ENCODE measurements at regions not wholly inside any gene's neighbourhood (a gene's known extent, or its start where the extent isn't known, plus 50 kb on each side); places are given as distances from the start of the nearest gene placed in this dataset.

DNA sequence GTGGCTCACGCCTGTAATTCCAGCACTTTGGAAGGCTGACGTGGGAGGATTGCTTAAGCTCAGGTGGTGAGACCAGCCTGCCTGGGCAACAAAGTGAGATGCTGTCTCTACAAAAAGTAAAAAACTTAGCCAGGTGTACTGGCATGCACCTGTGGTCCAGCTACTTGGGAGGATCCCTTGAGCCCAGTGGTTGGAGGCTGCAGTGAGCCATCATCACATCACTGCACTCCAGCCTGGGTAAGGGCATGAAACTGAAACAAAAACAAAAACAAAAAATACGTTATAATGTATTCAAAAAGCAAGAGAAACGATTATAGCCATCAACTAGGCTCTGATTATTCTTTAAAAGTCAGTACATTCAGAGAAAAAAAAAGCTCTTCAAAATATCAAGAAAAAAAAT lies 62.5 kb downstream of the TCF20 start:
- no peak overlapping the region for H3K4me3 ChIP-seq
- peaks cover 2 to 50% (median 20%) of the 10 kb centered on the region in 6 donors for H3K4me1 ChIP-seq
- DNase-seq, result no peak
- intact Hi-C loops (cut with DNase I; ENCODE audit: low total_unique reads), result no loop called here
- H3K9me3 ChIP-seq, result no peaks in the 10 kb centered on the region
- no peaks in the 10 kb centered on the region for H3K27me3 ChIP-seq (replicated peaks in 1 of 7)
- peak overlapping the region in 2 of 8 donors; percentile 39 to 45 for H3K27ac ChIP-seq
- peaks cover 0 to 72% (median 40%) of the 10 kb centered on the region in 6 donors for H3K36me3 ChIP-seq
- WGBS, 5 donors, result 62 to 73% (median 69%) methylated on average over 4 of the region's 4 CpGs
- TF ChIP-seq POLR2A (IDR thresholded peaks at IDR 0.05) (no peak), POLR2AphosphoS5 (IDR thresholded peaks at IDR 0.05) (no peak)
- TF ChIP-seq, protein P1, sequence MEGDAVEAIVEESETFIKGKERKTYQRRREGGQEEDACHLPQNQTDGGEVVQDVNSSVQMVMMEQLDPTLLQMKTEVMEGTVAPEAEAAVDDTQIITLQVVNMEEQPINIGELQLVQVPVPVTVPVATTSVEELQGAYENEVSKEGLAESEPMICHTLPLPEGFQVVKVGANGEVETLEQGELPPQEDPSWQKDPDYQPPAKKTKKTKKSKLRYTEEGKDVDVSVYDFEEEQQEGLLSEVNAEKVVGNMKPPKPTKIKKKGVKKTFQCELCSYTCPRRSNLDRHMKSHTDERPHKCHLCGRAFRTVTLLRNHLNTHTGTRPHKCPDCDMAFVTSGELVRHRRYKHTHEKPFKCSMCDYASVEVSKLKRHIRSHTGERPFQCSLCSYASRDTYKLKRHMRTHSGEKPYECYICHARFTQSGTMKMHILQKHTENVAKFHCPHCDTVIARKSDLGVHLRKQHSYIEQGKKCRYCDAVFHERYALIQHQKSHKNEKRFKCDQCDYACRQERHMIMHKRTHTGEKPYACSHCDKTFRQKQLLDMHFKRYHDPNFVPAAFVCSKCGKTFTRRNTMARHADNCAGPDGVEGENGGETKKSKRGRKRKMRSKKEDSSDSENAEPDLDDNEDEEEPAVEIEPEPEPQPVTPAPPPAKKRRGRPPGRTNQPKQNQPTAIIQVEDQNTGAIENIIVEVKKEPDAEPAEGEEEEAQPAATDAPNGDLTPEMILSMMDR (IDR thresholded peaks at IDR 0.05 in 8 of 11, conservative IDR thresholded peaks at IDR 0.05 in 3 of 11), result no peak

GRCh38 chr22:42203609-42204008 lies 66.8 kb downstream of the TCF20 start:
- Histone ChIP-seq H3K4me1 (peaks cover 8 to 66% (median 31%) of the 10 kb centered on the region in 6 donors), H3K36me3 (peaks cover 0 to 44% (median 7%) of the 10 kb centered on the region in 6 donors), H3K9me3 (no peaks in the 10 kb centered on the region), H3K4me3 (no peak overlapping the region), H3K27ac (no peak overlapping the region), H3K27me3 (replicated peaks in 1 of 7) (no peaks in the 10 kb centered on the region)
- DNase-seq, result no peak
- WGBS, 5 donors, result 93 to 99% (median 96%) methylated on average over 2 of the region's 2 CpGs
- intact Hi-C loops (cut with DNase I; ENCODE audit: low total_unique reads), result no loop called here
- TF ChIP-seq POLR2A (IDR thresholded peaks at IDR 0.05) (no peak), POLR2AphosphoS5 (IDR thresholded peaks at IDR 0.05) (no peak)
- TF ChIP-seq, protein P1 (IDR thresholded peaks at IDR 0.05 in 8 of 11, conservative IDR thresholded peaks at IDR 0.05 in 3 of 11), result no peak

DNA sequence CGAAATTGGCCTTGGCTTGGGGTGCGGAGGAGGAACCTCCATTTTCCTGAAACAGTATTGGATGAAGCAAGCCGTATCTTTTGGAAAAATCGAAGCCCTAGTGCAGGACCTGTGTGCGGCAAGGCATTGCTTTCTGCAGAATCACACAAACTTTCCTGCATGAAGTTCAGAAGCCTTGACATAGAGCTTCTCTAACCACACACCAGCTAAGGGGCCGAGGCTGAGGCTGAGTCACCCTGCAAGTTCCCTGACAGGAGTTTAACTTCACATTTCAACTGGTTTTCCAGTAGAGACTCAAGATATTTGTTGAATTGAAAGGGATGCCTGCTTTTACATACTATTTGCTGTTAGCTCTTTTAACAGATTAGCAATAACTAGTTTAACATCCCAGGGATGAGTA lies 67.8 kb downstream of the TCF20 start:
- H3K36me3 ChIP-seq, result peaks cover 0 to 39% (median 7%) of the 10 kb centered on the region in 6 donors
- H3K4me3 ChIP-seq, result peak overlapping the region in 1 of 8 donors; percentile 15
- no peaks in the 10 kb centered on the region for H3K9me3 ChIP-seq
- H3K4me1 ChIP-seq, result peaks cover 2 to 61% (median 21%) of the 10 kb centered on the region in 6 donors
- TF ChIP-seq, protein P1 (IDR thresholded peaks at IDR 0.05 in 8 of 11, conservative IDR thresholded peaks at IDR 0.05 in 3 of 11), result no peak
- TF ChIP-seq POLR2A (IDR thresholded peaks at IDR 0.05), result no peak
- TF ChIP-seq POLR2AphosphoS5 (IDR thresholded peaks at IDR 0.05), result no peak
- DNase-seq, result no peak
- peak overlapping the region in 3 of 8 donors; percentile 24 to 59 (median 27) for H3K27ac ChIP-seq
- intact Hi-C loops (cut with DNase I; ENCODE audit: low total_unique reads), result no loop called here
- no peaks in the 10 kb centered on the region for H3K27me3 ChIP-seq (replicated peaks in 1 of 7)
- WGBS, 5 donors, result 58 to 77% (median 72%) methylated on average over 6 of the region's 6 CpGs

- peaks cover 0 to 57% (median 18%) of the 10 kb centered on the region in 6 donors for H3K4me1 ChIP-seq
- peak overlapping the region in 1 of 8 donors; percentile 15 for H3K4me3 ChIP-seq
- DNase-seq, result no peak
- no peaks in the 10 kb centered on the region for H3K27me3 ChIP-seq (replicated peaks in 1 of 7)
- no peaks in the 10 kb centered on the region for H3K9me3 ChIP-seq
- intact Hi-C loops (cut with DNase I; ENCODE audit: low total_unique reads), result no loop called here
- peak overlapping the region in 3 of 8 donors; percentile 24 to 59 (median 27) for H3K27ac ChIP-seq
- WGBS, 5 donors, result 16 to 38% (median 28%) methylated on average over 1 of the region's 1 CpG
- TF ChIP-seq POLR2AphosphoS5 (IDR thresholded peaks at IDR 0.05) (no peak), POLR2A (IDR thresholded peaks at IDR 0.05) (no peak)
- TF ChIP-seq, protein P1 (IDR thresholded peaks at IDR 0.05 in 8 of 11, conservative IDR thresholded peaks at IDR 0.05 in 3 of 11), result no peak
- H3K36me3 ChIP-seq, result peaks cover 0 to 34% (median 7%) of the 10 kb centered on the region in 6 donors
These were observed 68.4 kb downstream of the TCF20 start for GRCh38 chr22:42202048-42202447.
